NCI-H2227 (cell line): ENCODE measurements at regions not wholly inside any gene's neighbourhood (a gene's known extent, or its start where the extent isn't known, plus 50 kb on each side); places are given as distances from the start of the nearest gene placed in this dataset.
"Not testable (repeated sequence)": the region's sequence is repeated elsewhere in the genome, so short reads cannot be mapped to it uniquely, and the experiment has no call there.

Experiments
- DNase-seq: peaks from one replicate; lab custom pipeline; 2025; ENCODE audit not compliant: unreplicated experiment; lab: John Stamatoyannopoulos, UW

DNA sequence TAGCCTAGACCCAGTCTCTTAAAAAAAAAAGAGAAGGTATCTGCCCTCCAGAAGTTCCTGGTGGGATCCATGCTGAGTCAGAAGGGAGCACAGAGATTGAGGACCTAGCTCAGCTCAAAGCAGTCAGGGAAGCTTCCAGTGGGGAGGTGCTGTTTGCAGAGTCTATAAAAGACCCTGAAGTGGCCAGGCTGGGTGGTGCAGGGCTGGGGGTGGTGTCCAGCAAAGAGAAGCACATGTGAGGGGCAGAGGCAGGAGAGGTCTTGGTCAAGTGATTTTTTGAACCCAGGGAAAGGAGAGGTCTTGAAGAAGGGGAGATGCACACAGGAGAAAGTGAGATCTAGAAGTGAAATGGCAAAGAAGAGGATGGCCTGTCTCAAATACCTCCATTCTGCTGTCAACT is 130.4 kb upstream of the PODXL start:
- no peak for DNase-seq

DNA sequence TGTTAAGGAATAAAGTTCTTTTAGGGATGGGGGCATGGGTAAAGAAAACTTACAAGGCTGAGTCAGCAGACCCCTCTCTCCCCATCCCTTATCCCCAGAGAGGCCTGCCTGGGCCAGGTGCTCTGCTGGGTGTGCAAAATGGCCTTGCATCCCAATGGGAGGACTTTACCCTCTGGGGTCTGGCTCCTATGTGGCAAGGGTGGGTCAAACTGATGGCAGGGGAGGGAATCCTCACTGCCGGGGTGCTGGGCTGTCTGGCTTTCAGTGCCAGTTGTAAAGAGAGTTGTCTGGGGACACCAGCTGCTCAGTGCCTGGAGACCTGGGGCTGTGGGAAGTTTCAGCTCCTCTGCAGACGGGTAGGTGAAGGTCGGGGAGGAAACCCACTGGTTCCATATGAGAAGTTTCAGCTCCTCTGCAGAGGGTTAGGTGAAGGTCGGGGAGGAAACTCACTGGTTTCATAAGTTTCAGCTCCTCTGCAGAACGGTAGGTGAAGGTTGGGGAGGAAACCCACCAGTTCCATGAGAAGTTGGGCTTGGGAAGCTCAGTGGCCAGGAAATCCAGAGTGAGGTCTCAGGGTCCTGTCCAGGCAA is 127.2 kb upstream of the PODXL start:
- no peak for DNase-seq

- DNase-seq: no peak
Observed at GRCh38 chr7:131681961-131682360, 125.5 kb upstream of the PODXL start.

- DNase-seq: not testable (repeated sequence)
Observed at GRCh38 chr7:131679071-131679470, 122.6 kb upstream of the PODXL start.

- DNase-seq: not testable (repeated sequence)
Observed at GRCh38 chr7:131676850-131677249, 120.4 kb upstream of the PODXL start.

DNA sequence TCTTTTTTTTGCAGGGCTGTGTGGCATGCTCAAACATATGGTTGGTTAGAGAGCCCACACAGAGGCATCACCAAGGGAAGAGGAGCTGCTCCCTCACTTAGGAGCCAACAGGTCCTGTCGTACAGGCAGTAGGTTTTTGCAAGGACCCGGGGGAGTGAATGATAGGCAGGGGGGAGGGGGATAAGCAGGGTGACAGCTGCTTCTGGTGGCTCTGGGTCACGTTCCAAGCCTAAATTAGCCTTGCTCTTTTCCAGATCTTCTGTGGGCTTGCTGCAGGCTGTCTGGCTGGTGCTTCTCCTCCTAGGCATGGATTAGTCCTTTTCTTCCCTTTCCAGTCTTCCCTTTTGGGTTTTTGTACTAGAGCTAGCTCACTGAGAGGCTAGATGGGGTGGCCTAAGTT is 117.7 kb upstream of the PODXL start:
- DNase-seq: no peak

DNA sequence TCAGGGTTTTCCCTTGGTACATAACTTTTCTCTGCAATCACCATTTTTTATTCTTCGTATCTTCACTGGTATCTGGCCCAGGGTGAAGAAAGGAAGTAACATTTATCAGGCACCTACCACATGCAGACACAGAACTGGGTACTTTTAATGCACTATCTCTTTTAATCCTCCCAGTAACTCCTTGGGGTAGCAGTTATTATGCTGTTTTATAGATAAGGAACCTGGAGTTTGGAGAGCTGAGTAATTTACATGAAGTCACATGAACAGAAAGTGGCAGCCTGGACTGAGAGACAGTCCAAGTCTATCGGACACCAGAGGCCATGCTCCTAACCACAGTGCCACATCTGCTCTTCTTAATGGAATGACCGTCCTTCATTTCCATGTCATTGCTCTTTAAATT is 117.1 kb upstream of the PODXL start:
- DNase-seq: no peak

DNA sequence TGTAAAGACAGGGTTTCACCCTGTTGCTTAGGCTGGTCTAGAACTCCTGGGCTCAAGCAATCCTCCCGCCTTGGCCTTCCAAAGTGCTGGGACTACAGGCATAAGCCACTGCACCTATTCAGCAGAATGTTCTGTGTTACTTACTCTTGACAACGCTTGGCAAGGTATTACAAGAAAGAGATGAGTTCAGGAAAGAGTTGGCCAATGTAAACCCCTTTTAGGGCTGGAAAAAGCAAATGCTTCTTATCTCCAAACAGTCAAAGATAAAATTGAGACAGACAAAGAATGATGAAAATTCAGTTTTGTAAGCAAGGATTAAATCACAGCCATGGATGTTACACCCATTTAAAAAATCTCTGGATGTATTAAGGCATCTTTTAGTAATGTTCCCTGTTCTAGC is 114.0 kb upstream of the PODXL start:
- DNase-seq: no peak

- DNase-seq: no peak
Observed at GRCh38 chr7:131667699-131668098, 111.3 kb upstream of the PODXL start.

DNA sequence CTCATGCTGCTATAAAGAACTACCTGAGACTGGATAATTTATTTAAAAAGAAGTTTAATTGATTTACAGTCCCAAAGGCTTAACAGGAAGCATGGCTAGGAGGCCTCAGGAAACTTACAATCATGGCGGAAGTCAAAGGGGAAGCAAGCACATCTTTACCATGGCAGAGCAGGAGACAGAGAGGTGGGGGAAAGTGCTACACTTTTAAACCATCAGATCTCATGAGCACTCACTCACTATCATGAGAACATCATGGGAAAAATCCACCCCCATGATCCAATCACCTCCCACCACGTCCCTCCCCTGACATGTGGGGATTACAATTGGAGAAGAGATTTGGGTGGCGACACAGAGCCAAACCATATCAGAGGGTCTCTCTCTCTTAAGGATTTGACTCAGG is 108.6 kb upstream of the PODXL start:
- DNase-seq: no peak

- DNase-seq: no peak
Observed at GRCh38 chr7:131664570-131664969, 108.1 kb upstream of the PODXL start.

DNA sequence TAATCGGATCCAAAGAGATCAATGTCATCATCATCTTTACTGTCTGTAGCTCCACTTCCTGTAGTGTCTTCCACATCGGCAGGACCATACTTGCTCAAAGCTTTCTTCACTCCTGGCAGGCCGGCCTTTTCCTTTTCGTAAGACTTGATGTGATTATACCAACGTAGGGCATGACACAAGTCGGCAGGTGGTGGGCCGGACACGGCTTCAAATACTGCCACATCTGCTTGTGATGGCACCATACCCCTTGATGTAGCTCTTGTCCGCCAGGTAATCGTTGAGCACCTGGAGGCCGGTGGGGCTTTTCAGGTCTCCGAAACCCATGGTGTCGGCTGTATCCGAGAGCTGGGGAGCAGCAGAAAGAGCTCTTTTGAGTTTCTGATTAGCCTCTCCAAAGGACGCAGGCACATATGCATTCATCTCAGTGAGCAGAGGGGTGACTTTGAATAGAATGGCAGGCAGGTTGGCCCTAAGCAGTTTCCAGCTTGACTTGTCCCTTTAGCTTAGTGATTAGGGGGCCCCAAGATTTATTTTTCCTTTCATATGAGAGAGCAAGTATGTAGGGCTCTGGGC is 106.0 kb upstream of the PODXL start:
- DNase-seq: not testable (repeated sequence)

DNA sequence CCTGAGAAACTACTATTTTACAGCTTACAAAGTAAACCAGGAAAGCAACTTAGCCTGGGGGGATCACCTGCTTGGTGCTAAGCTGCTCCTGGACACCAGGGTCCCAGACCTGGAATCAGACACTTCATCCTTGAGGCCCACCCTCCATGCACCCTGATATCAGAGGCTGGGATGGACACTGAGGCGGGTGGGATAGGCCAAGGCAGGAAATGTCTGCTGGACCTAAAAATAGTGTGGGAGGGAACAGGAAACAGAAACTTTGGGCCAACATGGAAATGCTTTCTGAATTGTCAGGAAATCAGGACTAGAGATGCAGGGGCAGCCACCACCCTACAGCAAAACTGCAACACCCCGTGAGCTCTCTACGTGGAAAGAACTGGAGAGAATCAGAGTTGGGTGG is 101.5 kb upstream of the PODXL start:
- no peak for DNase-seq

- no peak for DNase-seq
Observed at GRCh38 chr7:131656980-131657723, 100.7 kb upstream of the PODXL start.

- no peak for DNase-seq
Observed at GRCh38 chr7:131655866-131656265, 99.4 kb upstream of the PODXL start.

GRCh38 chr7:131655447-131655846 is 99.0 kb upstream of the PODXL start:
- no peak for DNase-seq

- DNase-seq: peak; percentile 93
Observed at GRCh38 chr7:131654668-131655326, 98.4 kb upstream of the PODXL start.

DNA sequence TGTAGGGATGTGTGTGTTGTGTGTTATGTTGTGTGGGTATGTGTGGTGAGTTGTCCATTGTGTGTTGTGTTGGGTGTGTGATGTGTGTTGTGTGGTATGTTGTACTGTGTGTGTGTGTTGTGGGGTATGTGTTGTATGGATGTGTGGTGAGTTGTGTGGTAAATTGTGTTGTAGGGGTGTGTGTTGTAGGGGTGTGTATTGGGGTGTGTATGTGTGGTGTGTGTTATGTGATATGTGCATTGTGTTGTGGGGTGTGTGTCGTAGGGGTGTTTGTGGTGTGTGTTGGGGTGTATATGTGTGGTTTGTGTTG is 97.8 kb upstream of the PODXL start:
- no peak for DNase-seq

- DNase-seq: no peak
Observed at GRCh38 chr7:131653418-131654248, 97.2 kb upstream of the PODXL start.

GRCh38 chr7:131652934-131653333 is 96.5 kb upstream of the PODXL start:
- DNase-seq: no peak

GRCh38 chr7:131652194-131652593 is 95.8 kb upstream of the PODXL start:
- no peak for DNase-seq
